ENCODE measurements at regions not wholly inside any gene's neighbourhood (a gene's known extent, or its start where the extent isn't known, plus 50 kb on each side); places are given as distances from the start of the nearest gene placed in this dataset.

- ChIA-PET POLR2A (ENCODE audit: partially characterized antibody) (no interaction called here), CTCF (ENCODE audit: partially characterized antibody) (no interaction called here)
- DNase-seq = no peak
- no peaks in the 10 kb centered on the region for H3K36me3 Mint-ChIP-seq
- Histone ChIP-seq H3K27me3 (ENCODE audit: insufficient read depth, low read length) (no peaks in the 10 kb centered on the region), H3K4me3 (ENCODE audit: low read length in 2 of 2) (no peak overlapping the region), H3K4me1 (ENCODE audit: insufficient read depth, low read length) (no peaks in the 10 kb centered on the region), H3K9me3 (ENCODE audit: control insufficient read depth in 1 of 2, low read length in 2 of 2) (no peaks in the 10 kb centered on the region), H3K27ac (ENCODE audit: low read depth, low read length) (no peak overlapping the region), H3K36me3 (ENCODE audit: insufficient read depth, low read length) (no peaks in the 10 kb centered on the region)
- no peaks in the 10 kb centered on the region for H3K4me1 Mint-ChIP-seq
- H3K27me3 Mint-ChIP-seq = no peaks in the 10 kb centered on the region
- no peak overlapping the region for H3K27ac Mint-ChIP-seq
- intact Hi-C loops (cut with micrococcal nuclease) = no loop called here
- H3K4me3 Mint-ChIP-seq = no peak overlapping the region
- peaks cover under 1 to 23% (median 13%) of the 10 kb centered on the region in 8 donors for H3K9me3 Mint-ChIP-seq
Measured at GRCh38 chr2:116491292-116491691, 1323.2 kb upstream of the DDX18 start.

- no peaks in the 10 kb centered on the region for H3K27me3 ChIP-seq (ENCODE audit: insufficient read depth, low read length)
Measured at GRCh38 chr2:116499389-116499788, 1315.1 kb upstream of the DDX18 start.

GRCh38 chr2:116510117-116510671 lies 1304.3 kb upstream of the DDX18 start:
- Histone ChIP-seq H3K4me3 (ENCODE audit: low read length in 2 of 2) (no peak overlapping the region), H3K27me3 (ENCODE audit: insufficient read depth, low read length) (no peaks in the 10 kb centered on the region), H3K4me1 (ENCODE audit: insufficient read depth, low read length) (no peaks in the 10 kb centered on the region), H3K27ac (ENCODE audit: low read depth, low read length) (no peak overlapping the region), H3K36me3 (ENCODE audit: insufficient read depth, low read length) (no peaks in the 10 kb centered on the region), H3K9me3 (ENCODE audit: control insufficient read depth in 1 of 2, low read length in 2 of 2) (peaks cover 0 to 4% of the 10 kb centered on the region in 2 donors)
- no peaks in the 10 kb centered on the region for H3K4me1 Mint-ChIP-seq
- no peak overlapping the region for H3K27ac Mint-ChIP-seq
- CTCF ChIA-PET (ENCODE audit: partially characterized antibody) = no interaction called here
- H3K9me3 Mint-ChIP-seq = peaks cover 3 to 37% (median 20%) of the 10 kb centered on the region in 8 donors
- DNase-seq = no peak
- no peaks in the 10 kb centered on the region for H3K27me3 Mint-ChIP-seq
- H3K4me3 Mint-ChIP-seq = no peak overlapping the region
- intact Hi-C loops (cut with micrococcal nuclease) = no loop called here
- H3K36me3 Mint-ChIP-seq = no peaks in the 10 kb centered on the region
- POLR2A ChIA-PET (ENCODE audit: partially characterized antibody) = no interaction called here

More at GRCh38 chr2:116499389-116499788, 1315.1 kb upstream of the DDX18 start:
- POLR2A ChIA-PET (ENCODE audit: partially characterized antibody) = no interaction called here
- Histone ChIP-seq H3K9me3 (ENCODE audit: control insufficient read depth in 1 of 2, low read length in 2 of 2) (no peaks in the 10 kb centered on the region), H3K4me3 (ENCODE audit: low read length in 2 of 2) (no peak overlapping the region), H3K4me1 (ENCODE audit: insufficient read depth, low read length) (no peaks in the 10 kb centered on the region), H3K36me3 (ENCODE audit: insufficient read depth, low read length) (no peaks in the 10 kb centered on the region), H3K27ac (ENCODE audit: low read depth, low read length) (no peak overlapping the region)
- Mint-ChIP-seq H3K36me3 (no peaks in the 10 kb centered on the region), H3K4me1 (no peaks in the 10 kb centered on the region), H3K27ac (no peak overlapping the region), H3K9me3 (peaks cover 2 to 8% (median 5%) of the 10 kb centered on the region in 8 donors), H3K4me3 (no peak overlapping the region), H3K27me3 (no peaks in the 10 kb centered on the region)
- no peak for DNase-seq
- CTCF ChIA-PET (ENCODE audit: partially characterized antibody) = no interaction called here
- intact Hi-C loops (cut with micrococcal nuclease) = no loop called here

GRCh38 chr2:116511426-116511825 lies 1303.1 kb upstream of the DDX18 start:
- DNase-seq = no peak
- Histone ChIP-seq H3K4me1 (ENCODE audit: insufficient read depth, low read length) (no peaks in the 10 kb centered on the region), H3K27me3 (ENCODE audit: insufficient read depth, low read length) (no peaks in the 10 kb centered on the region), H3K27ac (ENCODE audit: low read depth, low read length) (no peak overlapping the region), H3K9me3 (ENCODE audit: control insufficient read depth in 1 of 2, low read length in 2 of 2) (peaks cover 0 to 4% of the 10 kb centered on the region in 2 donors), H3K4me3 (ENCODE audit: low read length in 2 of 2) (no peak overlapping the region), H3K36me3 (ENCODE audit: insufficient read depth, low read length) (no peaks in the 10 kb centered on the region)
- Mint-ChIP-seq H3K36me3 (no peaks in the 10 kb centered on the region), H3K27me3 (no peaks in the 10 kb centered on the region), H3K4me3 (no peak overlapping the region), H3K27ac (no peak overlapping the region), H3K9me3 (peaks cover 4 to 35% (median 22%) of the 10 kb centered on the region in 8 donors), H3K4me1 (no peaks in the 10 kb centered on the region)
- ChIA-PET POLR2A (ENCODE audit: partially characterized antibody) (no interaction called here), CTCF (ENCODE audit: partially characterized antibody) (no interaction called here)
- intact Hi-C loops (cut with micrococcal nuclease) = no loop called here

GRCh38 chr2:116513991-116514390 lies 1300.5 kb upstream of the DDX18 start:
- H3K4me3 Mint-ChIP-seq = no peak overlapping the region
- Histone ChIP-seq H3K36me3 (ENCODE audit: insufficient read depth, low read length) (no peaks in the 10 kb centered on the region), H3K4me1 (ENCODE audit: insufficient read depth, low read length) (no peaks in the 10 kb centered on the region), H3K27ac (ENCODE audit: low read depth, low read length) (no peak overlapping the region), H3K9me3 (ENCODE audit: control insufficient read depth in 1 of 2, low read length in 2 of 2) (peaks cover 0 to 4% of the 10 kb centered on the region in 2 donors), H3K27me3 (ENCODE audit: insufficient read depth, low read length) (no peaks in the 10 kb centered on the region), H3K4me3 (ENCODE audit: low read length in 2 of 2) (no peak overlapping the region)
- no peaks in the 10 kb centered on the region for H3K27me3 Mint-ChIP-seq
- H3K27ac Mint-ChIP-seq = no peak overlapping the region
- no peaks in the 10 kb centered on the region for H3K4me1 Mint-ChIP-seq
- H3K9me3 Mint-ChIP-seq = peaks cover 2 to 31% (median 18%) of the 10 kb centered on the region in 8 donors
- H3K36me3 Mint-ChIP-seq = no peaks in the 10 kb centered on the region
- no peak for DNase-seq
- ChIA-PET CTCF (ENCODE audit: partially characterized antibody) (no interaction called here), POLR2A (ENCODE audit: partially characterized antibody) (no interaction called here)
- intact Hi-C loops (cut with micrococcal nuclease) = no loop called here

GRCh38 chr2:116517936-116518335 lies 1296.6 kb upstream of the DDX18 start:
- H3K27me3 Mint-ChIP-seq = no peaks in the 10 kb centered on the region
- H3K9me3 ChIP-seq (ENCODE audit: control insufficient read depth in 1 of 2, low read length in 2 of 2) = no peaks in the 10 kb centered on the region
- no peak for DNase-seq
- H3K27me3 ChIP-seq (ENCODE audit: insufficient read depth, low read length) = no peaks in the 10 kb centered on the region
- H3K4me3 Mint-ChIP-seq = no peak overlapping the region
- CTCF ChIA-PET (ENCODE audit: partially characterized antibody) = no interaction called here
- no peaks in the 10 kb centered on the region for H3K4me1 Mint-ChIP-seq
- no peaks in the 10 kb centered on the region for H3K4me1 ChIP-seq (ENCODE audit: insufficient read depth, low read length)
- H3K36me3 Mint-ChIP-seq = no peaks in the 10 kb centered on the region
- intact Hi-C loops (cut with micrococcal nuclease) = no loop called here
- H3K27ac Mint-ChIP-seq = no peak overlapping the region
- H3K9me3 Mint-ChIP-seq = peaks cover 2 to 29% (median 8%) of the 10 kb centered on the region in 8 donors
- no peak overlapping the region for H3K4me3 ChIP-seq (ENCODE audit: low read length in 2 of 2)
- no peaks in the 10 kb centered on the region for H3K36me3 ChIP-seq (ENCODE audit: insufficient read depth, low read length)
- POLR2A ChIA-PET (ENCODE audit: partially characterized antibody) = no interaction called here
- H3K27ac ChIP-seq (ENCODE audit: low read depth, low read length) = no peak overlapping the region

- no peaks in the 10 kb centered on the region for H3K36me3 Mint-ChIP-seq
- no peaks in the 10 kb centered on the region for H3K4me1 Mint-ChIP-seq
- Histone ChIP-seq H3K27me3 (ENCODE audit: insufficient read depth, low read length) (no peaks in the 10 kb centered on the region), H3K36me3 (ENCODE audit: insufficient read depth, low read length) (no peaks in the 10 kb centered on the region), H3K4me1 (ENCODE audit: insufficient read depth, low read length) (no peaks in the 10 kb centered on the region), H3K27ac (ENCODE audit: low read depth, low read length) (no peak overlapping the region), H3K4me3 (ENCODE audit: low read length in 2 of 2) (no peak overlapping the region), H3K9me3 (ENCODE audit: control insufficient read depth in 1 of 2, low read length in 2 of 2) (no peaks in the 10 kb centered on the region)
- ChIA-PET POLR2A (ENCODE audit: partially characterized antibody) (no interaction called here), CTCF (ENCODE audit: partially characterized antibody) (no interaction called here)
- intact Hi-C loops (cut with micrococcal nuclease) = no loop called here
- H3K27me3 Mint-ChIP-seq = no peaks in the 10 kb centered on the region
- H3K9me3 Mint-ChIP-seq = peaks cover 0 to 28% (median 13%) of the 10 kb centered on the region in 8 donors
- no peak overlapping the region for H3K27ac Mint-ChIP-seq
- no peak for DNase-seq
- no peak overlapping the region for H3K4me3 Mint-ChIP-seq
Measured at GRCh38 chr2:116537811-116538210, 1276.7 kb upstream of the DDX18 start.

Data from CD4-positive, alpha-beta memory T cell (primary cell).